ENCODE measurements at regions not wholly inside any gene's neighbourhood (a gene's known extent, or its start where the extent isn't known, plus 50 kb on each side); places are given as distances from the start of the nearest gene placed in this dataset.

- ATAC-seq (peak; percentile 78), DNase-seq (ENCODE audit: extremely low read depth in 1 of 4, low spot score in 3 of 4) (peak; percentile 64 to 77 (median 72)), FAIRE-seq (peak; percentile 60)
- no peak overlapping the region for H3K4me2 ChIP-seq (ENCODE audit: insufficient read depth, low read length)
- H3K36me3 ChIP-seq (ENCODE audit: control insufficient read depth, insufficient read depth, low read length): no peaks in the 10 kb centered on the region
- H4K20me1 ChIP-seq (replicated peaks; ENCODE audit: control insufficient read depth, insufficient read depth, low read length): no peaks in the 10 kb centered on the region
- H3K79me2 ChIP-seq (ENCODE audit: control insufficient read depth, insufficient read depth, low read length): no peaks in the 10 kb centered on the region
- in situ Hi-C loops (cut with MboI) (no loop called here), intact Hi-C loops (cut with micrococcal nuclease) (no loop called here)
- no peaks in the 10 kb centered on the region for H3K9me1 ChIP-seq (ENCODE audit: control insufficient read depth, insufficient read depth, low read length)
- peaks cover 5% of the 10 kb centered on the region for H3K9me3 ChIP-seq (replicated peaks; ENCODE audit: control insufficient read depth, insufficient read depth, low read depth, low read length)
- ChIA-PET POLR2A (interaction anchor here (0.5 kb wide), 1 partner anchor 385 kb away, joined by 4 read pairs; no protein-coding TSS in a partner anchor), CTCF (ENCODE audit: low intra/inter-chr PET ratio) (no interaction called here)
- no peak overlapping the region for H3K4me3 ChIP-seq
- H3K27me3 ChIP-seq (ENCODE audit: control insufficient read depth in 2 of 2, insufficient read depth in 2 of 2, low read length in 2 of 2): no peaks in the 10 kb centered on the region
- no TSS peak for BruUV-seq (replicated peaks)
- peaks cover 17 to 36% of the 10 kb centered on the region in 2 experiments for H3K4me1 ChIP-seq (replicated peaks in 1 of 2; ENCODE audit: control insufficient read depth in 2 of 2, insufficient read depth in 2 of 2, low read length in 2 of 2)
- WGBS (ENCODE audit: insufficient coverage, low coverage, missing lambda C conversion rate): 4% methylated on average over 2 of the region's 2 CpGs
- no peak overlapping the region for H3K9ac ChIP-seq (ENCODE audit: insufficient read depth in 1 of 2, low read depth in 2 of 2, low read length in 2 of 2)
- no peak overlapping the region for H2AFZ ChIP-seq (ENCODE audit: low read depth, low read length)
- H3K27ac ChIP-seq (ENCODE audit: extremely low read depth, low read depth, low read length): no peak overlapping the region
- TF ChIP-seq TRIM24 (IDR thresholded peaks at IDR 0.05): peak; percentile 11 to 23; a peak in 1 of 4 replicates
- TF ChIP-seq BCL6 (CRISPR knock-in tag; IDR thresholded peaks at IDR 0.05): no peak
- TF ChIP-seq TCF3 (CRISPR knock-in tag; IDR thresholded peaks at IDR 0.05): peak; percentile 75
- TF ChIP-seq SOX6 (IDR thresholded peaks at IDR 0.05): peak; percentile 62; the same call in 1 of the 2 replicates
- no peak for TF ChIP-seq KDM4B (IDR thresholded peaks at IDR 0.05; ENCODE audit: borderline replicate concordance in 2 of 2, low read depth in 1 of 2)
- peak; percentile 33; the same call in 1 of the 2 replicates for TF ChIP-seq SMAD4 (CRISPR knock-in tag; conservative IDR thresholded peaks at IDR 0.05)
- TF ChIP-seq ESRRA (IDR thresholded peaks at IDR 0.05; ENCODE audit: borderline replicate concordance, low read depth): no peak
- no peak for TF ChIP-seq RAD21 (CRISPR knock-in tag; conservative IDR thresholded peaks at IDR 0.05 in 1 of 2, IDR thresholded peaks at IDR 0.05 in 1 of 2)
- TF ChIP-seq KDM1A (IDR thresholded peaks at IDR 0.05): 0 out of 4 replicates have a peak, but pooled peaks of 1 of the 2 experiments have one; percentile 35
- TF ChIP-seq TEAD4 (IDR thresholded peaks at IDR 0.05; ENCODE audit: low read length): peak; percentile 72
- TF ChIP-seq TEAD4 (CRISPR knock-in tag; IDR thresholded peaks at IDR 0.05; ENCODE audit: borderline replicate concordance): no peak
- TF ChIP-seq CBFA2T2 (conservative IDR thresholded peaks at IDR 0.05): peak; percentile 72
- TF ChIP-seq HNRNPH1 (optimal IDR thresholded peaks at IDR 0.05; ENCODE audit: low read depth, low read length): no peak
- TF ChIP-seq ARID1B (IDR thresholded peaks at IDR 0.05): peak; percentile 52
- peak; percentile 88 for TF ChIP-seq CTBP1 (IDR thresholded peaks at IDR 0.05; ENCODE audit: borderline replicate concordance)
- TF ChIP-seq MTA2 (IDR thresholded peaks at IDR 0.05; ENCODE audit: low read depth): peak; percentile 16; the same call in 1 of the 2 replicates
- TF ChIP-seq NCOR1 (IDR thresholded peaks at IDR 0.05): peak; percentile 24; the same call in 1 of the 2 replicates
- TF ChIP-seq KLF16 (IDR thresholded peaks at IDR 0.05): peak; percentile 47; the same call in 1 of the 2 replicates
- peak; percentile 39 for TF ChIP-seq MEIS2 (IDR thresholded peaks at IDR 0.05; ENCODE audit: partially characterized antibody)
- peak; percentile 69 for TF ChIP-seq HMBOX1 (IDR thresholded peaks at IDR 0.05)
- peak; percentile 80 for TF ChIP-seq CBFA2T3 (IDR thresholded peaks at IDR 0.05)
- TF ChIP-seq ZEB2 (IDR thresholded peaks at IDR 0.05): peak; percentile 90
- peak; percentile 49; the same call in 1 of the 2 replicates for TF ChIP-seq PKNOX1 (IDR thresholded peaks at IDR 0.05)
- TF ChIP-seq RFX7 (CRISPR knock-in tag; IDR thresholded peaks at IDR 0.05): no peak
- TF ChIP-seq TAL1 (IDR thresholded peaks at IDR 0.05): peak; percentile 49; the same call in 1 of the 2 replicates
- TF ChIP-seq RCOR1 (IDR thresholded peaks at IDR 0.05; ENCODE audit: borderline replicate concordance in 1 of 2, low read depth in 2 of 2, low read length in 2 of 2): peak in 1 of 2 experiments; percentile 41; a peak in 1 of 4 replicates
- TF ChIP-seq DMBX1 (CRISPR knock-in tag; IDR thresholded peaks at IDR 0.05; ENCODE audit: borderline replicate concordance): peak; percentile 58; the same call in 1 of the 2 replicates
Observed at GRCh38 chr18:8951491-8951890, 151.0 kb upstream of the NDUFV2 start.

All from K562 (cell line).